Stimulated activated CD8-positive, alpha-beta memory T cell treated with anti-CD3 and anti-CD28 coated beads, Interleukin-15, amount 100 ng/mL, for 24 hours (primary cell): ENCODE measurements at regions not wholly inside any gene's neighbourhood (a gene's known extent, or its start where the extent isn't known, plus 50 kb on each side); places are given as distances from the start of the nearest gene placed in this dataset.

ENCODE experiments used
- DNase-seq: peaks from one replicate; pipeline ENCODE4 v3.0.0-alpha.2; 2020; ENCODE audit warnings: low read depth

DNA sequence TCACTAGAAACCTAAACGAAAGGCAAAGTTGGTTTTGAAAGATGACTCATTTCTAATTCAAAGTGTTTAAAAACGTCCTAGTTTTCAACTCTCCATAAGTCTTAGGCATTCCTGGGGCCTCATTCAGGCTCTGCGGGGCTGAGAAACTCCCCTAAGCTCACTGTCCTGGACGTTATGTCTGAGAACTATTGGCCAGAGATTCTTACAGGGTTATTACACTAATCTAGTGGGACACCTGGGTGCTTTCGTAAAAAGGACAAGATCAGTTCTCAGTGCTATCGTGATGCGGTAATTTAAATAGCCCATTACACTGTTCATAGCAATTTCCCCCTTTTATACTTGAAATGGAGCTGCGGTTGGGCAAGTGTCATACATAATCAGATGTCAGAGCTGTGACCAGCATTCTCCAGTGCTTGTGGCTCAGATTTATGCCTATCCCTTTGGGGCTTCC is 280.9 kb downstream of the QKI start:
- DNase-seq: no peak

DNA sequence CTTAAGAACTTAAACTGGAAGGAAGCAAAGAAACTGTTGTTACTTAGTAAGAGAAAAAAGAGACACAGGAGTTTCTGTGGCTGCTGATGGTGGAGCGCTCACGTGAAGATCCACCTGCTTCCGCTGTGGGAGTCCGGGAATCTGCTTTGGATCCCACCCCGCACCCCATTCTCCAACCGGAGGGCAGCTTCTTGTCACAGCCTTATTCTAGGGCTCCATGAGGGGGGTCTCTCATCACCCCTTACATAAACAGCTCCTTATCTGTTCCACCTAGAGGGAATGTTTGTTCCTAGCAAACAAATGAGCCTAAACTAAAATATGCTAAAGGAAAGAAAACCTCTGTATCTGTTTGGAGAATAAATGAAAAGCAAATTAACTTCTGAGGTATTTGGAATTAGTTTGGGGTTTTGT is 280.5 kb downstream of the QKI start:
- DNase-seq: no peak

DNA sequence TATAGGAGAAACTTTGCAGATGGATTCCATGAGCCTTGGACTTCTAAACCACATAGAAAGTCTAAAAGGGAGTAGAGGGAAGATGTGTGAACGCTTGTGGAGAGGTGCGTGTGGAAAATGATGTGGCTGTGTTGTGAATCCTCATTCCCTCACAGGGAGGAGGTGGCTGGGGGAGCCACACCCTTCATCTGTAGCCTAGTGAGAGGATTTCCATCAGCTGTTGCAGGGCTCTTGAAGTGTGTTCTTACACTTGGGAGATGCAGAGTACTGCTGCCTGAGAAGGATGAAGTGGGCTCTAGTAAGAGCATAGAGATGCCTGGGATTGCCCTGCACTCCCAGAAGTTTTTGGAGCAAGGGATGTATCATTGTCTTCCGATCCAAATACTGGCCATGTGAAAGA is 279.6 kb downstream of the QKI start:
- DNase-seq: no peak

DNA sequence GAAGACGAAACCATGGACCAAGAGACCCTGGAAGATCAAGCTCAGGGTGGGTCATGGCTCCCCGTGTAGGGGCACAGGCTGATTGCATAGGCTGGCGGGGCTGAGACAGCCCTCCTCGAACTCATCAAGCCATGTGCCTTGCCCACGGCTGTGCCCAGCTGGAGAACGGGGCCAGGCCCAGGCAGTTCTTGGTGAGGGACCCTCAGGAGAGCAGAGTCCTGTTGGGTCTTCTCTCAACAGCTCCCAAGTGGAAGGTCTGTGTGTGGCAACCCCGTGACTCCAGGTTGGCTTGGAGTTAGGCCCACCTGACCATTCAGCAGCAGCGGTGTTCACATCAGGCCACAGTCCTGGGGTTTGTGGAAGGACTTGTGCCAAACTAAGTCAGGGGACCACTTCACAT is 276.5 kb downstream of the QKI start:
- no peak for DNase-seq

DNA sequence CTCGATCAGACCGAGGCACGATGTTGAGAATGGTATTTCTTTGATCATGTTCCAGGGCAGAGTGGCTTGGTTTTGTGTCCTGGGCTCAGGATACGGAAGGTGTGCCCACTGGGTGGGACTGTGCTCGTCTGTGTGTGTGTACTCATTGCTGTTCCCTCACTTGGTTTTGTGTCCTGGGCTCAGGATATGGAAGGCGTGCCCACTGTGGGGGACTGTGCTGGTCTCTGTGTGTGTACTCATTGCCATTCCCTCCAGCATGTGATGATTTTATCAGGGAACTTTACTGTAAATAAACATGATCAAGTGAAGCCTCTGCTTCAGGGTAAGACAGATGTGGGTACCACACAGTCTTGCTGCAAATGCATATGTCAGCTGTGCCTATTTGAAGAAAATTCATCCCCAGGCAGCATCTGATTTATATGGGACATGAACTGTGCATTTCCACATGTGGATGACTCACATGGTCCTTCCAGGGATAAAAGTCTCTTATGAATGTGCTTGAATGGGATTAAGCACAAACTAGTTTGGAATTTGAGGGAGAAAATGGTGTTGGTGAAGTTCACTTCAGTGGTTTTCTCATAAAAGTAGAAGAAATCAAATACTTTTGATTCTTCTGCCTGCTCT is 274.3 kb downstream of the QKI start:
- DNase-seq: no peak

DNA sequence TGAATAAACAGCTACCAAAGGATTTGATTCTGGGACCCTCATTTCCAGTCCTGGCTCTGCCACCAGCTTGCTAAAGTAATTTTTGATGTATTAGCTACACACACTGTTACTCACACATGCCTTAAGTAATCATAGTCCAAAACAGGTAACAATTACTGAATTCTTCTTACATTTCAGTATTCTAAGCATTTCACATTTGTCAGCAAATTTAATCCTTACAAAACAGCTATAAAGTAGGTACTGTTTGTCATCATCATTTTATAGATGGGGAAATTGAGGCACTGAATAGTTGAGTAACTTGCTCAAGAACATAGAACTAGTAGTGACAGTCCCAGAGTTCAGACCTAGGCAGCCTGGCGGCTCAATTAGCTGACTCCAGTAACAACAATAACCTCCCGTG is 272.6 kb downstream of the QKI start:
- no peak for DNase-seq

DNA sequence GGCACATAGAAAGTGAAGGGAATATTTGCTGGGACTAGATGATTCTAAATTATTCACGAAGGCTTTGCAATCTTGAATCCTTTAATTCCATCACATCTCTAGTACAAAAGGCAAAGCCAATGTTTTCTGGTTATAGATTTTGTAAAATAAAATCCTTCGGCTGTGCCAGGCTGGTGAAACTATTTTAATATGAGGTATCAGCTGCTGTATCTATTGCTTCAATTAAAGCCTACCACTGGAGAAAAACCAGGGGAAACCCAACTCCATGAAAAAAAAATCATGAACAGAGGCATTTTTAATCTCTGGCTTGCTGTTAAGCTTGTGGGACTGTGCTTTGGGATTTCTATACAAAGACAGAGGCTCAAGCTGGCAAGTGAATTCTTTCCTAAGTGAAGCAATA is 271.8 kb downstream of the QKI start:
- DNase-seq: no peak

DNA sequence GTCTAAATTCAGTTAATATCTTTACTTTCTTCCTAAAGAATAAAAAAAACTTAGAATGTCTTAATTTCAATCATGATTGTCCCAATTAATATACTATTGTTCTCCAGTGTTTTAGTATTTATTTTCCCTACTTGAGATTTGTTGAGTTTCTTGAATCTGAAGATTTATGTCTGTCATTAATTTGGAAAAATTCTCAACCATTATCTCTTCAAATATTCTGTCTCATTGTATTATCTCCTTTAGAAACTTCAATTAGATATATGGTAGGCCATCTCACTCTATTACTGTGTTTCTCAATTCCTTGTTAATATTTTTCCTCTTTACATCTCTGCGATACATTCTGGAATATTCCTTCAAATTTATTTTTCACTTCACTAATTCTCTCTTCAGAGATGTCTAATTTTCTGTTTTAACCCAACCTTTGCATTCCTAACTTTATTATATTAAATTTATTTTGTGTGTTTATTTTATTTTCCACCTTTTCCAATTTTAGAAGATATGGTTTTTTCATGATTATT is 268.6 kb downstream of the QKI start:
- no peak for DNase-seq

DNA sequence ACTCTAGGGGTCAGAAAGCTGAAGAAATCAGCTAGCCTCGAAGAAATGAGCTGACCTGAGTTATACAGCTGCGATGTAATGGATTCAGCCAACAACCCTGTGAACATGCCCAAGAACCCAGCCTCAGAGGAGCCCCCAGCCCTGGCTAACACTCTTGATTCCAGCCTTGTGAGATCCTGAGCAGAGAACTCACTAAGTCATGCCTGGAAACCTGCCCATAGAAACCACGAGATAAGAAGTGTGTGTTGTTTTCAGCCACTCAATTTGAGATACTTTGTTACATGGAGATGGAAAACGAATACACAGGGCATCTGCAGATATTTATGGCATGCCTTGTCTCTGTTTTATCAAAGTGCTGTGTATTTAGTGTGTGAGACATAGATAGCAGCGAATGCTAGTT is 265.2 kb downstream of the QKI start:
- no peak for DNase-seq

DNA sequence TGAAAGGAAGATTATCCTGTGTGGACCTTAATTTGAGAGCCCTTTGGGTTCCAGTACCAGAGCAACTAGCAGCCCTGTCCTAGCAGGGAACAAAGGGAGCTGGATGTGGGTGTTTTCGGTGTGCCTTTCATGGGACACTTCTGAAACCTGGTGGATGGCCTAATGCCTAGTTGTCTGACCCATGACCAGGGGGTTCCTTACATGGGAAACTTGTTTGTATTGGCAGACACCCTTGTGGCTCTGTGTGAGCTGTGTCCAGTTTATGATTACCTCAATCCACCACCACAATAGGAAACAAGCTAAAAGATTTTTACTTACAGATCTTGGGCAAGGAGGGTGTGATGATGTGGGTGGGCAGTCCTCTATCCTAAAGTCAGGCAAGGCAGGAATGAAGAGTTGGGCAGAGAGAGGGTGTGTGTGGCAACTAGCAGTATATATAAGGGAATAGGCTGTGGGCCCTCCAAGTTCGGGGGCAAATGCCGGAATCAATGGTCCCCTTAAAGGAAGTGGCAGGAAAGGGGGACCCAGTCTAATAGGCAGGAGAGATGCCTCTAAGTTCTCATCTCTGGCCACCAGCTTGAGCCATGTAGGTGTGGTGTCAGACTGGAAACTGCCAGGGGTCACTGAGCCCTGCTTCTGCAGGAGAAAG is 264.6 kb downstream of the QKI start:
- no peak for DNase-seq

DNA sequence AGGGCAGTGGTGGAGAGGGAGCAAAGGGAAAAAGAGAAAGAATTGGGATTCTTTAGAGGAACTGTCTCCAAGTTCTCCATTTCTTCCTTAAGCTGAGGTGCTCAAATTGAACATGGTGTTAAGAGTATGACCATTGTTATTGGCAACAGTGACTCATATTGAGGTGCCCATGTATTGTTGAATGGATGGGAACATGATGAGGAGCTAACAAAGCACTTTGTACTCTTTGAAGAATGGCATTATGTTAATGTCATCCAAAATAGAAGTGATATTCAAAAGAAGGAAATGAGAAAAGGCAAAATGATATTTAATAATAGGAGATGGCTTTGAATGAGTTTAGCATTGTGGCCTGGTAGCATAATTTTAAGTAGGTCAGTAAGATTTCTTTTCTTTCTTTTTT is 261.1 kb downstream of the QKI start:
- DNase-seq: no peak

DNA sequence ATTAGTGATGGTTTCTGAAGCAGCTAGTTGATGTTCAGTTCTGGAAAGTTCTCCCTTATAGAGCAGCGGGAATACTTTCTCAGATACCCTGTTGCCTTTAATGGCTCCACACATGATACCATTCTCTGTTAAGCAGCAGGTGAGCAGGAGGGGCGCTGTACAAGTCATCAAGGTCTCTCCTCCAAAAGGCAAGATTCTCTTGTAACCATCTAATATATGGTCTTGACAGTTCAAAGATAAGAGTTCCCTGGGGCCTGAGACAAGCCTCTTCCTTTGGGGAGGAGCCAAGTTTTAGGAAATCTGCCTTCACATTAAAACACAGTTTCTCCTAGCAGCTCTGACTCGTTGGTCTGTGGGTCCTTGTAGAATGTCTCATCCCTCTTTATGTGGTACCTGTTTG is 258.2 kb downstream of the QKI start:
- no peak for DNase-seq

DNA sequence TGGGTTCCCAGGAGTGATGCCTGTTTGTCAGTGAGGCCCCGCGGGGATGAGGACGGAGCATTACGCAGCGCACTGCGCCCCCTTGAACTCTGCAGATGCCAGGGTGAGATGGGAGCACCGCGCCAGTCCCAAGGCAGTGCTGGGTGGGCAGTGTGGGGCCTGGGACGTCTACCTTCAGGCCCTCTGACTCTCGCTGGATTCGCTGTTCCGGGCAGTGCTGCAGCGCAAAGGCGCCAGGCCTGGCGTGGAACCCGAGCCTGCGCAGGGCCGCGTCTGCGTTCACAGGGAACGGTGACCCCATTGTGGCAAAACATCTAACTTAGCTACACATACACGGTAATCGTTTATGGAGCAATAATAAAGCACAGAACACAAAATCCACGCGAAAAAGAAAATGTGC is 257.3 kb downstream of the QKI start:
- no peak for DNase-seq

DNA sequence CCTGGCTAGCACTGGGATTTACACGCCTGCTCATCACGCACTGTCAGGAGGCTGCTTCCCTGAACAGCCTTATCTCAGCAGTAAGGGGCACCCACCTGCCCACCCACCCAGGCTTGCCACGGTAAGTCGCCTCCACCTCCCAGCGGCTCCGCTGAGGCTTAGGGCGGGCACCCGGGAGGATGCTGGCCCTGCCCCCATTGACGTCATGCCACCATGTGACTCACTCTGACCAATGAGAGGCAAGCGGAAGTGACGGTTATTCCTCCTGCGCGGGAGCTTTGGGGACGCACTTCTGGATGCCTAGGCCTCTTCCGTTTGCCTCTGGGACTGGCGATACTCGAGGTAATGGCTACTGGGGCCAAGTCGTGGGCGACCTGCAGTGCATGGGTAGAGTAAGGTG is 256.8 kb downstream of the QKI start:
- DNase-seq: no peak

DNA sequence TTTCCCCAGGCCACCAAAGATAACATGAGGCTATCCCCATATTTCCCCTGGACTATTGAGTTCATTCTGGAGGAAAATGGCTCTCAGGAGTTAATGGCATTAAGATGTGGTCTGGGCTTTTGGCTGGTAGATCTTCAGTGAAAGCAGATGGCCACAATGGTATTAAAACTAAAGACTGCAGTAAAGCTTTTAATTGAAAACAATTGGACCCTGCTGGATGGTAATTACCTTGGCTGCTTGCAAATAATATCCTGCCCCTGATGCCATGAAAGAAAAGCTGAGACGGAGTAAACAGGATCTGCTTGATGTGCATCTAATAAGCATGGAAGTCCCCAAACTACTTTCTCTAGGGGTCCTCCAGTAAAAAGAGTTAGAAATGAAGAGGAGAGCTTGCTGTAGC is 255.8 kb downstream of the QKI start:
- DNase-seq: no peak

DNA sequence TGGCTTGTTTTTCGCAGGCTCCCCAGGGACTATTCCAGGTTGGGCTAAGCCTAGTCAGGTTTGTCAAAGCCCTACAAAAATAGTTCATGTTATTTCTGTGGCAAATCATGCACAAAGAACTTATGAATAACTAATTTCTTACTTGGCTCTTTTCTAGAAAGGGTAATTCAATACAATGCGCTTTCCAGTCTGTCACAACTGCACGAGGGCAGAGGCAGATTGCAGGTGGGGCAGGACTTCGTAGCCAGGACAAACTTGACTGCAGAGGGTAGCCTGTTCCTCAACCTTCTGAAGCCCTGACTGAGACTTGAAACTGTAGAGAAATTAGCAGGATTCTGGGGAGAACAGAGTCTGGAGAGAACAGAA is 253.5 kb downstream of the QKI start:
- no peak for DNase-seq

DNA sequence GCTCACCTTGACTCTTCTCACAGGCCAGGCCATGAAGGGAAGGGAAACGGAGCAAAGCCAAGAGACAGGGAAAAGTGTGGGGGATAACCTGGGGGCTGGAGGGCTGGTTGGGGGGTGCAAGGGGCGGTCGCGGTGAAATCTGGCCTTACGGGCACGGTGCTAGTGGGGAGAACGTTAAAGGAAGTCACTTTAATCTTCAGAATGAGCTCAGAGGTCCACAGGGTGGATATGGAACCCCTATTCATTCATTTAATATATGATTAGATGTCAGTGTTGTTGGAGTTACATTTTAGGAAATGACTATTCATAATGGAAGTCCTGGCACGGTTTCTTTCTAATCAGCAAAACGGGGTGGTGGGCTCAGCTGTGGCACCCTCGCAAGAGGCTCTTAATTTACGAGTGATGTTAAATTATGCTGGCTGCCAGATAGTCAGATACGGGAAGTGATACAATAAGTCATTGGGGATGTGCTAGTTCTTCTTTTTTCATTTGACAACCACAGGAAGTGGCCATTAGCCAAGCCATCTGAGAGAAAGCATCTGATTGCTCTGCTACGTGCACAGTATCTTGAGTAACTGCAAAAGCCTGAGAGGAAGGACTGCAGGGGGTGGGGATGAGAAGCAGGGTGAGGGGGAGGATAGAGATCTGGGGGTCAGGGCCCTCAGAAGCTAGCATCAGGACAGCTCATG is 253.0 kb downstream of the QKI start:
- DNase-seq: no peak

DNA sequence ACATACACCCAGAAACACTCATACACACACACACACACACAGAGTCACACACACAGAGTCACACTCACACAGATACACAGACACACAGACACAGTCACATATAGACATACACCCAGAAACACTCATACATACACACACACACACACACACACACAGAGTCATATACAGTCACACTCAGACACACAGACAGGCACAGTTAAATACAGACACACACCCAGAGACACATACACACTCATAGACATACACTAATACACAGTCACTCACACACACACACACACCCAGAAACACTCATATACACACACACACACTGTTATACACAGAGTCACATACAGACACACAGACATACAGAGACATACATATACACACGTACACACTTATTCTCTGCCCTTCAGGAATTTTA is 250.9 kb downstream of the QKI start:
- DNase-seq: no peak

DNA sequence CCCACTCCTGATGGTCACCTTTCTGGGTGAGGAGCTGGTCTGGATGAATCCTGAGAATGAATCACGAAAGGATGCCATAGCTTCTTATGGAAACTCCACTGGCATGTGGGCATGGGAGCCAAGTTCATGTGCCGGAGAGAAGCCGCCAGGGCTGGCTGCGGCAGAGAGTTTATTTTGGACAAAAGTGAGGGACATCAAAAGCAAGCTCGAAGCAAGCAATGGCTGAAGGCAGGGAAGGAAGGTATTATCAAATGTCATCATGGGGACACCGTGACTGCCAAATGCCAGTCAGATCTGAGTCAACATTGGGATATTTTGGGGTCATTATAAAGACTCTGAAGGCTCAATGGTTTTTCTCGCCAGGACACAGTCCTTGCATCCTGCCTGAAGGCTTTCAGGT is 249.1 kb downstream of the QKI start:
- no peak for DNase-seq

DNA sequence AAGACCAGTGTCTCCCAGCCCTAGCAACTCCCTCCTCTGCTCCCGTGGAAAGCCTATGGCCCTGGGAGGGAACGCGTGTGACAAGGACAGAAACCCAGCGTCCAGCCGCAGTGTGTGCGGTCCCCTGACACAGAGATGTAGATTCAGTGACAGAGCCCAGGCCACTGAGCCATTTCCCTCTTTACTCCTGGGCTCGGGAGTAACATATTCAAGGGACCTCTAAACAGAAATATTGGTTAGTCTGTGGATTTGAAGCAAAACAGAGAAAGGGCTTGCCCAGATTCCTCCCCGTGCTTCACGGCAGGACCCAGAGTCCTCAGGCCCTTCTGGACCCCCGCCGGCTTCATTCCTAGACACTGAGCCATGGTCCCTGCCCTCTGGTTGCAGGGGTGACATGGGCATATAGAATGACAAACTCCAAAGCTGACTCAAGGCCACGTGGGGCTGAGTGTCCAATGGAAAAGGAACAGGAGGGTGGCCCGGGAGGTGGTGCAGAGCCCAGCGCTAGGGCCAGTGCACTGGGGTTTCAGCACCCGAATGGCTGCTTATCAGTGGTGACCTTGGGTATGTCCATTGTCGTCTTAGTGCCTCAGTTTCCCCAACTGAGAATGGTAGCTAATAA is 248.2 kb downstream of the QKI start:
- no peak for DNase-seq

DNA sequence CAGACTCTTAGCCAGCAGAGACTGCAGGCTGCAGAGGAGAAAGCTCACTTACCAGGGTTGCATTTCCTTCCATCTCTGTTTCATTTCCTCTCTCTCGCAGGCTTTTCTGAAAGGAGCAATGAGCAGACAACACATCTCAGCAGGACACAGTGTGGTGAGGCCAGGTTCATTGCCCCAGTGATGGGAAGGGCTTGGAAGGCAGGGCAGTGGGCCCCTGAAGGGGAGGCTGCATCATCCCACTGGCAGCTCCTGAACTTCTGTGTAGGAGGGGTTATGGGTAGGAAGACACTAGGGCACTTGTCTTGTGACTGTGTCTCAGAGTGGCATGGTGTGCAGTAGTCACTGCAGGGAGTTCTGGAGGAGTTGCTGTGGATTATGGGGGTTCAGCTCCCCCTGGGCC is 246.8 kb downstream of the QKI start:
- DNase-seq: no peak

DNA sequence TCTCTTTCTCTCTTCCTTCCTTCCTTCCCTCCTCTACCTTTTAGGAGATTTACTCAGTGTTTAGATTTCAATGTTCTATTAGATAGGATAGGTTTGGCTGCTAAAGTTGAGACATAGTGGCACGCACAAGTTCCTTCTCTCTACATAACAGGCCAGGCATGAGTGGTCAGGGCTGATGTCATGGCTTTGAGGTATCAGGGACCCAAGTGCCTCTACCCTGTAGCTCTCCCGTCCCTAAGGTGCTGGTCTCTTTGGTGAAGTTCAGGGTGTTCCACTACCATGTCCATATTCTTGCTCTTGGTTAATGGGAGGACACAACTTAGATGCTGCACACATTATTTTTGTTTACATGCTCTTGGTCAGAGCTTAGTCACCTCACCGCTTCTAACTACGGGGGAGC is 245.3 kb downstream of the QKI start:
- no peak for DNase-seq
